IMR-90 (cell line): ENCODE measurements at regions not wholly inside any gene's neighbourhood (a gene's known extent, or its start where the extent isn't known, plus 50 kb on each side); places are given as distances from the start of the nearest gene placed in this dataset.

Experiments used
- ATAC-seq: fragments of 200-7000 bp; cut with Tn5 transposase; 2 replicates; pipeline ENCODE4 v1.9.1; 2020; ENCODE audit warnings: low read depth, mild to moderate bottlenecking, moderate library complexity
- BruUV-seq: library from RNA; stranded (reverse); fragments of 400-500 nt; replicated peaks from 2 replicates; lab custom pipeline; 2021; lab: Mats Ljungman, UMichigan
- CTCF ChIA-PET: fragments of 300-600 bp; formaldehyde crosslinking; extraction: SDS; loops from one replicate; lab custom pipeline; 2021; ENCODE audit warnings: antibody characterized with exemption; lab: Yijun Ruan, JAX
- POLR2A ChIA-PET: fragments of 300-600 bp; sonication (Branson Sonifier 250); formaldehyde crosslinking; loops from one replicate; lab custom pipeline; 2022; ENCODE audit warnings: antibody characterized with exemption; ENCODE audit not compliant: unreplicated experiment; lab: Charles Lee
- DNase-seq: peaks from one replicate; pipeline ENCODE4 v3.0.0; 2013
- H2AFZ ChIP-seq: replicated peaks from 2 replicates; pipeline ENCODE3; 2013; ENCODE audit warnings: low read length, mild to moderate bottlenecking; ENCODE audit not compliant: poor library complexity
- H2AK5ac ChIP-seq: 2 replicates; pipeline ENCODE4 v1.6.1; 2013; ENCODE audit warnings: low read depth, low read length, inconsistent platforms
- H2AK9ac ChIP-seq: replicated peaks from 2 replicates; pipeline ENCODE3; 2013; ENCODE audit warnings: mild to moderate bottlenecking, low read depth, low read length, moderate library complexity; ENCODE audit not compliant: poor library complexity
- H2BK120ac ChIP-seq: 2 replicates; pipeline ENCODE4 v1.6.1; 2013; ENCODE audit warnings: low read depth, low read length, inconsistent platforms
- H2BK15ac ChIP-seq: 3 replicates; pipeline ENCODE4 v1.6.1; 2013; ENCODE audit warnings: low read depth, low read length, inconsistent platforms
- H2BK20ac ChIP-seq: 2 replicates; pipeline ENCODE4 v1.6.1; 2013; ENCODE audit warnings: low read depth, mild to moderate bottlenecking, inconsistent platforms, low read length, moderate library complexity
- H2BK5ac ChIP-seq: 2 replicates; pipeline ENCODE4 v1.6.1; 2013; ENCODE audit warnings: mild to moderate bottlenecking, low read depth, low read length, inconsistent platforms; ENCODE audit not compliant: poor library complexity, severe bottlenecking
- H3K14ac ChIP-seq: replicated peaks from 2 replicates; pipeline ENCODE4 v1.6.1; 2013; ENCODE audit warnings: low read depth, low read length, inconsistent platforms
- H3K18ac ChIP-seq: 2 replicates; pipeline ENCODE4 v1.6.1; 2013; ENCODE audit warnings: low read depth, low read length, control low read depth
- H3K23ac ChIP-seq: 2 replicates; pipeline ENCODE4 v1.6.1; 2013; ENCODE audit warnings: low read depth, low read length, inconsistent platforms
- H3K27ac ChIP-seq: 2 replicates; pipeline ENCODE4 v1.5.1; 2013; ENCODE audit warnings: mild to moderate bottlenecking, control low read depth, low read length; ENCODE audit not compliant: insufficient read depth
- H3K27me3 ChIP-seq: 2 replicates; pipeline ENCODE4 v1.6.1; 2013; ENCODE audit warnings: low read length; ENCODE audit not compliant: control insufficient read depth, insufficient read depth
- H3K36me3 ChIP-seq: 2 replicates; pipeline ENCODE4 v1.6.1; 2013; ENCODE audit warnings: low read length, mixed read lengths; ENCODE audit not compliant: control insufficient read depth, insufficient read depth
- H3K4ac ChIP-seq: 2 replicates; pipeline ENCODE4 v1.6.1; 2013; ENCODE audit warnings: low read depth, low read length, inconsistent platforms
- H3K4me1 ChIP-seq: 2 replicates; pipeline ENCODE4 v1.6.1; 2013; ENCODE audit warnings: low read length, mixed read lengths; ENCODE audit not compliant: control insufficient read depth, insufficient read depth
- H3K4me2 ChIP-seq: 2 replicates; pipeline ENCODE4 v1.6.1; 2013; ENCODE audit warnings: low read depth, mild to moderate bottlenecking, control low read depth, low read length, moderate library complexity
- H3K4me3 ChIP-seq: 2 replicates; pipeline ENCODE4 v1.5.1; 2013; ENCODE audit warnings: low read depth, mild to moderate bottlenecking, control low read depth, low read length, moderate library complexity; ENCODE audit not compliant: insufficient read depth
- H3K56ac ChIP-seq: 2 replicates; pipeline ENCODE4 v1.6.1; 2013; ENCODE audit warnings: low read length, inconsistent platforms; ENCODE audit not compliant: insufficient read depth; ENCODE audit errors: extremely low read depth
- H3K79me1 ChIP-seq, 2 experiments: 2 replicates each; pipeline ENCODE4 v1.6.1; 2013; ENCODE audit warnings: low read length in 2 of 2, inconsistent platforms in 1 of 2, low read depth in 1 of 2
- H3K9ac ChIP-seq: 2 replicates; pipeline ENCODE4 v1.6.1; 2013; ENCODE audit warnings: low read depth, low read length, control low read depth
- H3K9me1 ChIP-seq: 2 replicates; pipeline ENCODE4 v1.6.1; 2013; ENCODE audit warnings: low read length, inconsistent platforms; ENCODE audit not compliant: insufficient read depth
- H3K9me3 ChIP-seq: 2 replicates; pipeline ENCODE4 v1.6.1; 2013; ENCODE audit warnings: low read length; ENCODE audit not compliant: control insufficient read depth, insufficient read depth
- H4K20me1 ChIP-seq: 2 replicates; pipeline ENCODE4 v1.6.1; 2013; ENCODE audit warnings: low read length, inconsistent platforms; ENCODE audit not compliant: insufficient read depth
- H4K5ac ChIP-seq: 2 replicates; pipeline ENCODE4 v1.6.1; 2013; ENCODE audit warnings: mild to moderate bottlenecking, low read depth, low read length, control low read depth
- H4K8ac ChIP-seq, 2 experiments: 2 replicates each; pipeline ENCODE4 v1.6.1; 2013; ENCODE audit warnings: low read depth in 2 of 2, low read length in 2 of 2, control low read depth in 1 of 2, inconsistent platforms in 1 of 2
- H4K91ac ChIP-seq: 2 replicates; pipeline ENCODE4 v1.6.1; 2013; ENCODE audit warnings: low read depth, low read length, inconsistent platforms; ENCODE audit not compliant: insufficient read depth
- BHLHE40 ChIP-seq: fragments of 150-350 bp; IDR thresholded peaks from 2 replicates; pipeline ENCODE4 v1.6.1; 2016; ENCODE audit warnings: mild to moderate bottlenecking, low read depth, low read length
- CEBPB ChIP-seq: IDR thresholded peaks from 2 replicates; pipeline ENCODE4 v1.6.1; 2012; ENCODE audit warnings: low read depth, low read length, improper control_type of control experiment
- MAZ ChIP-seq: IDR thresholded peaks from 2 replicates; pipeline ENCODE4 v1.6.1; 2012; ENCODE audit warnings: low read depth, mild to moderate bottlenecking, low read length, improper control_type of control experiment, moderate library complexity, borderline replicate concordance
- SMC3 ChIP-seq: fragments of 150-350 bp; IDR thresholded peaks from 2 replicates; pipeline ENCODE4 v1.6.1; 2016; ENCODE audit warnings: low read depth, mild to moderate bottlenecking, antibody characterized with exemption, low read length, moderate library complexity
- USF2 ChIP-seq: fragments of 150-350 bp; IDR thresholded peaks from 2 replicates; pipeline ENCODE4 v1.6.1; 2017; ENCODE audit warnings: mild to moderate bottlenecking, antibody characterized with exemption, low read length, low read depth
- WGBS, 2 experiments: methylation state at CpG; one replicate each; pipeline versions ENCODE4 v1.1.5 to v1.1.7; 2013; ENCODE audit warnings: missing lambda C conversion rate in 2 of 2; ENCODE audit not compliant: insufficient read length in 1 of 2; ENCODE audit errors: extremely low coverage in 2 of 2; 5-methylcytosine and 5-hydroxymethylcytosine counted together
- dilution Hi-C: fragments of 300-500 bp; cut with HindIII; formaldehyde crosslinking; loops from one replicate; pipeline ENCODE4 v1.14.3; 2018; ENCODE audit warnings: low sequenced_read_pairs; ENCODE audit not compliant: unreplicated experiment
- in situ Hi-C: fragments of 300-500 bp; cut with MboI; formaldehyde crosslinking; loops from 3 replicates; pipeline ENCODE4 v1.14.3; 2019; ENCODE audit warnings: low sequenced_read_pairs, inconsistent platforms, mixed read lengths
- intact Hi-C: fragments of 100-400 bp; cut with micrococcal nuclease; formaldehyde crosslinking; loops from 2 replicates; pipeline ENCODE4 v1.10.0; 2022
- TF ChIP-seq, protein P1 (sequence below): fragments of 150-350 bp; IDR thresholded peaks from 2 replicates; pipeline ENCODE4 v1.6.1; 2016; ENCODE audit warnings: low read depth, mild to moderate bottlenecking, low read length, moderate library complexity, borderline replicate concordance
- TF ChIP-seq, protein P2 (sequence below): conservative IDR thresholded peaks from 2 replicates; pipeline ENCODE4 v1.5.1; 2012; ENCODE audit warnings: mild to moderate bottlenecking, low read depth, low read length, improper control_type of control experiment

- ChIA-PET POLR2A (no interaction called here), CTCF (no interaction called here)
- Histone ChIP-seq H2BK15ac (no peak overlapping the region), H3K14ac (no peak overlapping the region), H3K23ac (no peak overlapping the region), H3K9me3 (peaks cover 3% of the 10 kb centered on the region), H4K5ac (no peak overlapping the region), H3K18ac (no peak overlapping the region), H2BK120ac (no peak overlapping the region), H3K4me1 (no peaks in the 10 kb centered on the region), H4K91ac (no peak overlapping the region), H3K56ac (no peak overlapping the region), H3K27me3 (no peaks in the 10 kb centered on the region), H3K9me1 (no peaks in the 10 kb centered on the region), H3K36me3 (no peaks in the 10 kb centered on the region), H3K4me2 (no peak overlapping the region), H2BK20ac (no peak overlapping the region), H3K4ac (no peak overlapping the region), H3K9ac (no peak overlapping the region), H4K20me1 (no peaks in the 10 kb centered on the region), H2AK9ac (no peak overlapping the region), H3K79me1 (no peaks in the 10 kb centered on the region), H4K8ac (no peak overlapping the region), H2AFZ (no peak overlapping the region), H2AK5ac (no peak overlapping the region), H3K27ac (no peak overlapping the region), H3K4me3 (no peak overlapping the region), H2BK5ac (no peak overlapping the region)
- ATAC-seq (no peak), DNase-seq (no peak)
- no CpG with 5 or more reads among the region's 2 CpGs for WGBS, 2 experiments
- no TSS peak for BruUV-seq
- intact Hi-C loops (no loop called here), dilution Hi-C loops (no loop called here), in situ Hi-C loops (no loop called here)
- TF ChIP-seq BHLHE40: no peak
- TF ChIP-seq, protein P1, sequence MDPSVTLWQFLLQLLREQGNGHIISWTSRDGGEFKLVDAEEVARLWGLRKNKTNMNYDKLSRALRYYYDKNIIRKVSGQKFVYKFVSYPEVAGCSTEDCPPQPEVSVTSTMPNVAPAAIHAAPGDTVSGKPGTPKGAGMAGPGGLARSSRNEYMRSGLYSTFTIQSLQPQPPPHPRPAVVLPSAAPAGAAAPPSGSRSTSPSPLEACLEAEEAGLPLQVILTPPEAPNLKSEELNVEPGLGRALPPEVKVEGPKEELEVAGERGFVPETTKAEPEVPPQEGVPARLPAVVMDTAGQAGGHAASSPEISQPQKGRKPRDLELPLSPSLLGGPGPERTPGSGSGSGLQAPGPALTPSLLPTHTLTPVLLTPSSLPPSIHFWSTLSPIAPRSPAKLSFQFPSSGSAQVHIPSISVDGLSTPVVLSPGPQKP: no peak
- TF ChIP-seq SMC3: no peak
- TF ChIP-seq USF2: no peak
- TF ChIP-seq CEBPB: no peak
- TF ChIP-seq, protein P2, sequence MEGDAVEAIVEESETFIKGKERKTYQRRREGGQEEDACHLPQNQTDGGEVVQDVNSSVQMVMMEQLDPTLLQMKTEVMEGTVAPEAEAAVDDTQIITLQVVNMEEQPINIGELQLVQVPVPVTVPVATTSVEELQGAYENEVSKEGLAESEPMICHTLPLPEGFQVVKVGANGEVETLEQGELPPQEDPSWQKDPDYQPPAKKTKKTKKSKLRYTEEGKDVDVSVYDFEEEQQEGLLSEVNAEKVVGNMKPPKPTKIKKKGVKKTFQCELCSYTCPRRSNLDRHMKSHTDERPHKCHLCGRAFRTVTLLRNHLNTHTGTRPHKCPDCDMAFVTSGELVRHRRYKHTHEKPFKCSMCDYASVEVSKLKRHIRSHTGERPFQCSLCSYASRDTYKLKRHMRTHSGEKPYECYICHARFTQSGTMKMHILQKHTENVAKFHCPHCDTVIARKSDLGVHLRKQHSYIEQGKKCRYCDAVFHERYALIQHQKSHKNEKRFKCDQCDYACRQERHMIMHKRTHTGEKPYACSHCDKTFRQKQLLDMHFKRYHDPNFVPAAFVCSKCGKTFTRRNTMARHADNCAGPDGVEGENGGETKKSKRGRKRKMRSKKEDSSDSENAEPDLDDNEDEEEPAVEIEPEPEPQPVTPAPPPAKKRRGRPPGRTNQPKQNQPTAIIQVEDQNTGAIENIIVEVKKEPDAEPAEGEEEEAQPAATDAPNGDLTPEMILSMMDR: no peak
- TF ChIP-seq MAZ: no peak
Measured at GRCh38 chr3:164577667-164578210, 500.6 kb downstream of the SI start.
